Neural cell (in vitro differentiated cells): ENCODE measurements at regions not wholly inside any gene's neighbourhood (a gene's known extent, or its start where the extent isn't known, plus 50 kb on each side); places are given as distances from the start of the nearest gene placed in this dataset.

Source experiments
- H2AFZ ChIP-seq: fragments of 200-600, 300-800 bp; sonication (generic), shearing (Covaris generic); 2 replicates; pipeline ENCODE4 v1.6.0; 2014; ENCODE audit warnings: low read depth, mild to moderate bottlenecking, antibody characterized with exemption, low read length, moderate library complexity
- H3F3A ChIP-seq: fragments of 200-600 bp; shearing (Covaris generic); 2 replicates; pipeline ENCODE4 v1.6.1; 2016; ENCODE audit warnings: mild to moderate bottlenecking, moderate library complexity, mixed read lengths, antibody characterized with exemption, low read length; ENCODE audit not compliant: insufficient read depth, poor library complexity, severe bottlenecking
- H3K27ac ChIP-seq: fragments of 200-600, 300-800 bp; sonication (generic), shearing (Covaris generic); 2 replicates; pipeline ENCODE4 v1.5.1; 2014; ENCODE audit warnings: mild to moderate bottlenecking, low read length, moderate library complexity
- H3K27me3 ChIP-seq: fragments of 300-800, 200-600 bp; sonication (generic), shearing (Covaris generic); 2 replicates; pipeline ENCODE4 v1.6.0; 2014; ENCODE audit warnings: mild to moderate bottlenecking, low read depth, low read length, moderate library complexity; ENCODE audit not compliant: insufficient read depth
- H3K36me3 ChIP-seq: fragments of 300-800, 200-600 bp; sonication (generic), shearing (Covaris generic); 2 replicates; pipeline ENCODE4 v1.5.1; 2014; ENCODE audit warnings: mild to moderate bottlenecking, antibody characterized with exemption, low read length, moderate library complexity; ENCODE audit not compliant: insufficient read depth
- H3K4me2 ChIP-seq: fragments of 300-800, 200-600 bp; sonication (generic), shearing (Covaris generic); 2 replicates; pipeline ENCODE4 v1.6.0; 2014; ENCODE audit warnings: mild to moderate bottlenecking, low read length
- H3K4me3 ChIP-seq: fragments of 300-800, 200-600 bp; sonication (generic), shearing (Covaris generic); 2 replicates; pipeline ENCODE4 v1.5.1; 2014; ENCODE audit warnings: mild to moderate bottlenecking, low read length, moderate library complexity
- H3K79me2 ChIP-seq: fragments of 200-600 bp; shearing (Covaris generic); replicated peaks from 2 replicates; pipeline ENCODE4 v1.6.0; 2014; ENCODE audit warnings: mild to moderate bottlenecking, low read length, moderate library complexity; ENCODE audit not compliant: insufficient read depth
- H3K9ac ChIP-seq: fragments of 300-800, 200-600 bp; sonication (generic), shearing (Covaris generic); 2 replicates; pipeline ENCODE4 v1.6.1; 2016; ENCODE audit warnings: mild to moderate bottlenecking, low read length, mixed read lengths
- H3K9me2 ChIP-seq: fragments of 200-600 bp; shearing (Covaris generic); 2 replicates; pipeline ENCODE4 v1.6.1; 2016; ENCODE audit warnings: mild to moderate bottlenecking, low read length, mixed read lengths; ENCODE audit not compliant: insufficient read depth
- H3K9me3 ChIP-seq: fragments of 200-600, 300-800 bp; sonication (generic), shearing (Covaris generic); 2 replicates; pipeline ENCODE4 v1.6.1; 2016; ENCODE audit warnings: mild to moderate bottlenecking, mixed run types, low read length, moderate library complexity, mixed read lengths
- H4K20me1 ChIP-seq: fragments of 200-600 bp; shearing (Covaris generic); 2 replicates; pipeline ENCODE4 v1.6.1; 2016; ENCODE audit warnings: mild to moderate bottlenecking, mixed run types; ENCODE audit not compliant: insufficient read depth
- EP300 ChIP-seq: fragments of 450-650 bp; conservative IDR thresholded peaks from 2 replicates; pipeline ENCODE4 v1.6.1; 2014; ENCODE audit warnings: antibody characterized with exemption, mild to moderate bottlenecking, moderate library complexity; ENCODE audit not compliant: poor library complexity, severe bottlenecking
- EZH2 ChIP-seq: fragments of 200-600, 300-800 bp; shearing (Covaris generic), sonication (generic); IDR thresholded peaks from 2 replicates; pipeline ENCODE4 v1.6.1; 2014; ENCODE audit warnings: antibody characterized with exemption, low read length, borderline replicate concordance, mild to moderate bottlenecking; ENCODE audit not compliant: insufficient read depth, poor library complexity, severe bottlenecking
- MXI1 ChIP-seq: fragments of 450-650 bp; conservative IDR thresholded peaks from 2 replicates; pipeline ENCODE4 v1.6.1; 2014; ENCODE audit warnings: antibody characterized with exemption, mild to moderate bottlenecking; ENCODE audit not compliant: poor library complexity, severe bottlenecking
- POLR2AphosphoS5 ChIP-seq: IDR thresholded peaks from 2 replicates; pipeline ENCODE4 v1.6.1; 2012
- RAD21 ChIP-seq: fragments of 450-650 bp; conservative IDR thresholded peaks from 2 replicates; pipeline ENCODE4 v1.6.1; 2014; ENCODE audit warnings: antibody characterized with exemption, mild to moderate bottlenecking, moderate library complexity
- SMC3 ChIP-seq: fragments of 450-650 bp; conservative IDR thresholded peaks from 2 replicates; pipeline ENCODE4 v1.6.1; 2014; ENCODE audit warnings: antibody characterized with exemption, mild to moderate bottlenecking, moderate library complexity; ENCODE audit not compliant: poor library complexity
- TAF1 ChIP-seq: IDR thresholded peaks from 2 replicates; pipeline ENCODE4 v1.6.1; 2012; ENCODE audit warnings: low read depth
- TF ChIP-seq, protein P1 (sequence below): fragments of 450-650 bp; IDR thresholded peaks from 2 replicates; pipeline ENCODE4 v1.5.1; 2014; ENCODE audit warnings: antibody characterized with exemption, mild to moderate bottlenecking, moderate library complexity; ENCODE audit not compliant: poor library complexity, severe bottlenecking
- TF ChIP-seq, protein P2 (sequence below): IDR thresholded peaks from 2 replicates; pipeline ENCODE4 v1.6.1; 2012; ENCODE audit warnings: borderline replicate concordance

DNA sequence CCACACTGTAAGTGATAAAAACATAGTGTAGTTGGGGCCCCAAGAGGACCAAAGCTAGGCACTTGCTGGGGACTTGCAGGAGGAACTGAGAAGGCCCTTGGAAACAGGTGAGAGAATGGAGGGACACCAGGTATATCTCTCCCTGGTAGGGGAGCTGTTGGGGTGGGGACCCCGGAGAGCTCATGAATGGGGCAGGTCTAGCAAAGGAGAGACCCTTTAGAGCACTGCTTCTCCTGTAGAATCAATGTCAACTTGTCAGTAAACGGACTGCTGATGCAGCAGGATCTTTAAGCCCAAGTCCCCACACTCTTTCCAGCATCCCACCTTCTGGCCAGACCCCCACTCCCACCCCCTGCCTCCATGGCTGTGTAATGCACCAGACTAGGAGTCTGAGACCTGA lies 109.6 kb upstream of the THY1 start:
- Histone ChIP-seq H4K20me1 (no peaks in the 10 kb centered on the region), H3K27ac (no peak overlapping the region), H3K9me2 (no peaks in the 10 kb centered on the region), H3K4me3 (no peak overlapping the region), H3K27me3 (no peaks in the 10 kb centered on the region), H3K9ac (no peak overlapping the region), H3K4me2 (no peak overlapping the region), H3F3A (no peaks in the 10 kb centered on the region), H3K9me3 (no peaks in the 10 kb centered on the region), H3K79me2 (no peaks in the 10 kb centered on the region), H3K36me3 (no peaks in the 10 kb centered on the region), H2AFZ (no peak overlapping the region)
- no peak for TF ChIP-seq POLR2AphosphoS5

DNA sequence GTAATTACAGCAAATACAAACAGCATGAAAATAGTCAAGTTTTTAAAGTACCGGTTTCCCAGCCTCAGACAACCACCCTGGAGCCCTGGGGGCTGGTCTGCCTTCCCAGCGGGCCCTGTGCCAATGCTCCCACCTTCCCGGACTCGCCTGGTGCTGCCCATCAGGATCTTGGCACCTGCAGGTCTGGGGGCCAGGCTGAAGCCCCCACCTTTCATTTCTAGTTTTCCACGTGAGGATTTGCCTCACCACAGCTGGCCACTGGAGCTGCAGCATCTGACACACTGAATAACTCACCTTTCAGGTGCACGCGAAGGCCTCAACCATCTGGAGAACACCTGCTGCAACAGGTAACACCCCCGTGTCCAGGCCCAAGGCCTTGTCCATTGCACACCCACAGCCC lies 108.7 kb upstream of the THY1 start:
- Histone ChIP-seq H3K27me3 (no peaks in the 10 kb centered on the region), H3K36me3 (no peaks in the 10 kb centered on the region), H3K4me2 (no peak overlapping the region), H3K27ac (no peak overlapping the region), H3F3A (no peaks in the 10 kb centered on the region), H3K9ac (no peak overlapping the region), H3K4me3 (no peak overlapping the region), H3K9me2 (no peaks in the 10 kb centered on the region), H4K20me1 (no peaks in the 10 kb centered on the region), H2AFZ (no peak overlapping the region), H3K79me2 (no peaks in the 10 kb centered on the region), H3K9me3 (no peaks in the 10 kb centered on the region)
- TF ChIP-seq, protein P1, sequence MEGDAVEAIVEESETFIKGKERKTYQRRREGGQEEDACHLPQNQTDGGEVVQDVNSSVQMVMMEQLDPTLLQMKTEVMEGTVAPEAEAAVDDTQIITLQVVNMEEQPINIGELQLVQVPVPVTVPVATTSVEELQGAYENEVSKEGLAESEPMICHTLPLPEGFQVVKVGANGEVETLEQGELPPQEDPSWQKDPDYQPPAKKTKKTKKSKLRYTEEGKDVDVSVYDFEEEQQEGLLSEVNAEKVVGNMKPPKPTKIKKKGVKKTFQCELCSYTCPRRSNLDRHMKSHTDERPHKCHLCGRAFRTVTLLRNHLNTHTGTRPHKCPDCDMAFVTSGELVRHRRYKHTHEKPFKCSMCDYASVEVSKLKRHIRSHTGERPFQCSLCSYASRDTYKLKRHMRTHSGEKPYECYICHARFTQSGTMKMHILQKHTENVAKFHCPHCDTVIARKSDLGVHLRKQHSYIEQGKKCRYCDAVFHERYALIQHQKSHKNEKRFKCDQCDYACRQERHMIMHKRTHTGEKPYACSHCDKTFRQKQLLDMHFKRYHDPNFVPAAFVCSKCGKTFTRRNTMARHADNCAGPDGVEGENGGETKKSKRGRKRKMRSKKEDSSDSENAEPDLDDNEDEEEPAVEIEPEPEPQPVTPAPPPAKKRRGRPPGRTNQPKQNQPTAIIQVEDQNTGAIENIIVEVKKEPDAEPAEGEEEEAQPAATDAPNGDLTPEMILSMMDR: no peak
- TF ChIP-seq TAF1 (no peak), RAD21 (no peak), MXI1 (no peak), EP300 (no peak)

DNA sequence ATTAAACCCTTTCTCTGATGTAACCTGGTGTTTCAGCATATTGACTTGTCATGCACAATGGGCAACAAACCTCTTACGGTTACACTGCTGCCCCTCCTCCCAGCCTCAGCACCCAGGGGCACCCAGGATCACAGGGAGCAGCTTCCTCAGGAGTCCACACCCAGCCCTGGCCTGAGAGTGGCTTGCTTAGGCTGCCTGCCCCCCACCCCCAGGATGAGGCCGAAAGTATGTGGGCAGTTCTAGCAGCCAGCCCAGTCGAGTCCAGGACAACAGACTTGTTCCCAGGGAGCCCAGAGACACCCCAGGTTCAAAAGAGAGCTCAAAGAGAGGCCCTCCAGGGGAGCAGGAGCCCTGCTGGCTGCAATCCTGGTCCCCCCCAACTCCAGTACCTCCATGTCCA lies 108.1 kb upstream of the THY1 start:
- TF ChIP-seq, protein P2, sequence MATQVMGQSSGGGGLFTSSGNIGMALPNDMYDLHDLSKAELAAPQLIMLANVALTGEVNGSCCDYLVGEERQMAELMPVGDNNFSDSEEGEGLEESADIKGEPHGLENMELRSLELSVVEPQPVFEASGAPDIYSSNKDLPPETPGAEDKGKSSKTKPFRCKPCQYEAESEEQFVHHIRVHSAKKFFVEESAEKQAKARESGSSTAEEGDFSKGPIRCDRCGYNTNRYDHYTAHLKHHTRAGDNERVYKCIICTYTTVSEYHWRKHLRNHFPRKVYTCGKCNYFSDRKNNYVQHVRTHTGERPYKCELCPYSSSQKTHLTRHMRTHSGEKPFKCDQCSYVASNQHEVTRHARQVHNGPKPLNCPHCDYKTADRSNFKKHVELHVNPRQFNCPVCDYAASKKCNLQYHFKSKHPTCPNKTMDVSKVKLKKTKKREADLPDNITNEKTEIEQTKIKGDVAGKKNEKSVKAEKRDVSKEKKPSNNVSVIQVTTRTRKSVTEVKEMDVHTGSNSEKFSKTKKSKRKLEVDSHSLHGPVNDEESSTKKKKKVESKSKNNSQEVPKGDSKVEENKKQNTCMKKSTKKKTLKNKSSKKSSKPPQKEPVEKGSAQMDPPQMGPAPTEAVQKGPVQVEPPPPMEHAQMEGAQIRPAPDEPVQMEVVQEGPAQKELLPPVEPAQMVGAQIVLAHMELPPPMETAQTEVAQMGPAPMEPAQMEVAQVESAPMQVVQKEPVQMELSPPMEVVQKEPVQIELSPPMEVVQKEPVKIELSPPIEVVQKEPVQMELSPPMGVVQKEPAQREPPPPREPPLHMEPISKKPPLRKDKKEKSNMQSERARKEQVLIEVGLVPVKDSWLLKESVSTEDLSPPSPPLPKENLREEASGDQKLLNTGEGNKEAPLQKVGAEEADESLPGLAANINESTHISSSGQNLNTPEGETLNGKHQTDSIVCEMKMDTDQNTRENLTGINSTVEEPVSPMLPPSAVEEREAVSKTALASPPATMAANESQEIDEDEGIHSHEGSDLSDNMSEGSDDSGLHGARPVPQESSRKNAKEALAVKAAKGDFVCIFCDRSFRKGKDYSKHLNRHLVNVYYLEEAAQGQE: no peak
- TF ChIP-seq, protein P1: no peak
- no peak for TF ChIP-seq RAD21
- no peak for TF ChIP-seq EZH2
- TF ChIP-seq TAF1: no peak
- TF ChIP-seq SMC3: no peak
- no peak for TF ChIP-seq MXI1
- no peak for TF ChIP-seq EP300
- no peak for TF ChIP-seq POLR2AphosphoS5
- H4K20me1 ChIP-seq: no peaks in the 10 kb centered on the region
- no peak overlapping the region for H3K9ac ChIP-seq
- no peaks in the 10 kb centered on the region for H3K27me3 ChIP-seq
- no peak overlapping the region for H3K4me3 ChIP-seq
- H3K9me2 ChIP-seq: no peaks in the 10 kb centered on the region
- H3K9me3 ChIP-seq: no peaks in the 10 kb centered on the region
- H3K79me2 ChIP-seq: no peaks in the 10 kb centered on the region
- no peak overlapping the region for H3K4me2 ChIP-seq
- H3F3A ChIP-seq: no peaks in the 10 kb centered on the region
- no peaks in the 10 kb centered on the region for H3K36me3 ChIP-seq
- no peak overlapping the region for H2AFZ ChIP-seq
- H3K27ac ChIP-seq: no peak overlapping the region
